Karpas-422 (cell line): ENCODE measurements at regions not wholly inside any gene's neighbourhood (a gene's known extent, or its start where the extent isn't known, plus 50 kb on each side); places are given as distances from the start of the nearest gene placed in this dataset.

Experiments used
- DNase-seq: peaks from one replicate; pipeline ENCODE4 v3.0.0-alpha.2; 2015
- H2AFZ ChIP-seq: fragments of 200-600 bp; sonication (generic); 2 replicates; pipeline ENCODE4 v1.6.1; 2014; ENCODE audit warnings: antibody characterized with exemption, low read length, mixed read lengths
- H3K27ac ChIP-seq: fragments of 200-600 bp; sonication (generic); 2 replicates; pipeline ENCODE4 v1.5.1; 2014; ENCODE audit warnings: mild to moderate bottlenecking, low read length, moderate library complexity
- H3K27me3 ChIP-seq: fragments of 200-600 bp; sonication (generic); 2 replicates; pipeline ENCODE4 v1.6.1; 2014; ENCODE audit warnings: low read length, mixed read lengths
- H3K36me3 ChIP-seq: fragments of 200-600 bp; sonication (generic); 2 replicates; pipeline ENCODE4 v1.6.1; 2014; ENCODE audit warnings: low read length, mixed read lengths; ENCODE audit not compliant: insufficient read depth
- H3K4me1 ChIP-seq: fragments of 200-600 bp; sonication (generic); 2 replicates; pipeline ENCODE4 v1.6.1; 2014; ENCODE audit warnings: mild to moderate bottlenecking, low read length, mixed read lengths
- H3K4me2 ChIP-seq: fragments of 200-600 bp; sonication (generic); 2 replicates; pipeline ENCODE4 v1.6.1; 2014; ENCODE audit warnings: low read length, low read depth, mild to moderate bottlenecking; ENCODE audit not compliant: poor library complexity, severe bottlenecking
- H3K4me3 ChIP-seq: fragments of 200-600 bp; sonication (generic); 2 replicates; pipeline ENCODE4 v1.5.1; 2014; ENCODE audit warnings: mild to moderate bottlenecking, antibody characterized with exemption, low read length, mixed read lengths
- H3K79me2 ChIP-seq: fragments of 200-600 bp; sonication (generic); 2 replicates; pipeline ENCODE4 v1.6.1; 2014; ENCODE audit warnings: mild to moderate bottlenecking, low read length, mixed read lengths
- H3K9ac ChIP-seq: fragments of 200-600 bp; sonication (generic); 2 replicates; pipeline ENCODE4 v1.6.0; 2014; ENCODE audit warnings: low read length
- H3K9me2 ChIP-seq: fragments of 200-600 bp; sonication (generic), shearing (Covaris generic); replicated peaks from 2 replicates; pipeline ENCODE4 v1.6.0; 2014; ENCODE audit warnings: mild to moderate bottlenecking, low read length, moderate library complexity; ENCODE audit not compliant: insufficient read depth
- H3K9me3 ChIP-seq: fragments of 300-700, 200-600 bp; sonication (generic); 2 replicates; pipeline ENCODE4 v1.6.1; 2014; ENCODE audit warnings: low read length, mixed read lengths
- H4K20me1 ChIP-seq: fragments of 200-600 bp; sonication (generic); 2 replicates; pipeline ENCODE4 v1.6.1; 2014; ENCODE audit warnings: mild to moderate bottlenecking, antibody characterized with exemption, low read length, low read depth; ENCODE audit not compliant: insufficient read depth

DNA sequence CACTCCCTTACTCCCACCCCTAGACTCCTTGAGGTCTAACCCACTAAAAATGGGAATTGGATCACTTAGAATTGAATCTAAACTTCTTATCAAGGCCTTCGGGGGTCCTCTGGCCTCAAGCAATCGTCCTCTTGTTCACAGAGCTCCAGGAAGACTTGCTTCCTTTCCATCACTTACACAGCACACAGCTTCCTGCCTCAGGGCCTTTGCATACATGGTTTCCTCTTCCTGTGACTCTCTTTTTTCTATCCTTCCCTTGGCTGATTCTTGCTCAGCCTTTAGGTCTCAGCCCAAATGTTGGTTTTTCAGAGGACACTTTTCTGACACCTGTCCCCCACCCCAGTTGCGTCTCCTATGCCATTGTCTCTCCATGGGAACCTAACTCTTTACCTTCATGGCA, 50.0 kb upstream of the ALDH1B1 start:
- Histone ChIP-seq H3K79me2 (no peaks in the 10 kb centered on the region), H3K36me3 (no peaks in the 10 kb centered on the region), H3K4me3 (no peak overlapping the region), H3K4me2 (no peak overlapping the region), H2AFZ (no peak overlapping the region), H3K9me2 (no peaks in the 10 kb centered on the region), H3K9me3 (no peaks in the 10 kb centered on the region), H3K4me1 (no peaks in the 10 kb centered on the region), H4K20me1 (no peaks in the 10 kb centered on the region), H3K27me3 (no peaks in the 10 kb centered on the region), H3K9ac (no peak overlapping the region), H3K27ac (no peak overlapping the region)
- DNase-seq: no peak

DNA sequence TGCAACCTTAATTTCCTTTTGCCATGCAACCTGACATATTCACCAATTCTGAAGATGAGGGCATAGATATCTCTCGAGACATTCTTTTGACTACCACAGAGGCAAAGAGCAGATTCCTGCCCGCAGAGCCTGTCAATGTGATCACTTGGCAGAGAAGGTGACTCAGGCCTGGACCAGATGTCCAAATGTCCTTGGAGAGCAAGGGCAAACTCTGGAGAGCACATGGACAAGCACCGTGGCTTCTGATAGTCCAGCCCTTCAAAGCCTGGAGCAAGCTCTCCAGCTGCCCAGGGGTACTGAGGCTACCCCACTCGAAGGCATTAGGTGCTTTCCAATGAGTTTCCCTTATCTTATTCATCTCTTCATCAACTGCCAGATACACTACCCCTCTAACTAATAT, 50.4 kb upstream of the ALDH1B1 start:
- Histone ChIP-seq H3K27me3 (no peaks in the 10 kb centered on the region), H3K9me2 (no peaks in the 10 kb centered on the region), H3K9ac (no peak overlapping the region), H3K9me3 (no peaks in the 10 kb centered on the region), H3K79me2 (no peaks in the 10 kb centered on the region), H3K36me3 (no peaks in the 10 kb centered on the region), H3K4me1 (no peaks in the 10 kb centered on the region), H2AFZ (no peak overlapping the region), H3K4me3 (no peak overlapping the region), H4K20me1 (no peaks in the 10 kb centered on the region), H3K4me2 (no peak overlapping the region), H3K27ac (no peak overlapping the region)
- DNase-seq: no peak

DNA sequence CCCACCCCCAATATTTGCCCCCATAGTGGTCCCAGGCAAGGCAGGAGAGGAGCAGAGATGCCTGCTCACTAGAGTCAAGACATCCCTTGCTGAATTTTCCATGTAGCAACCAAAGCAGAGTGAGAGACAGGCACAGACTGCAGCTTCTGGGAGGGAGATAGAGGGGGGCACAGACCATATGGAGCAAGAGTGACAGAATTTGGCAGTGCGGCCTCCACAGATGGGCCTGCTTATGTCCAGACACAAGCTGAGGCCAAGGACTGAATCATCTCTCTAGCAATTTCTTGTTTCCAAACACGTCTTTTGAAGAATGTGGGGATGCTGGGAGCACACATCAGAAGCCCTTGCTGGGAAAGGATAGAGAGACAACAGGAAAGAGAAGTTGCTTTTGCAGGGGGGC, 53.0 kb upstream of the ALDH1B1 start:
- H2AFZ ChIP-seq: no peak overlapping the region
- no peaks in the 10 kb centered on the region for H3K36me3 ChIP-seq
- no peaks in the 10 kb centered on the region for H3K9me2 ChIP-seq
- H3K9ac ChIP-seq: no peak overlapping the region
- no peak for DNase-seq
- H3K27ac ChIP-seq: no peak overlapping the region
- no peaks in the 10 kb centered on the region for H4K20me1 ChIP-seq
- no peak overlapping the region for H3K4me2 ChIP-seq
- no peaks in the 10 kb centered on the region for H3K9me3 ChIP-seq
- H3K4me3 ChIP-seq: no peak overlapping the region
- H3K79me2 ChIP-seq: no peaks in the 10 kb centered on the region
- no peaks in the 10 kb centered on the region for H3K27me3 ChIP-seq
- H3K4me1 ChIP-seq: no peaks in the 10 kb centered on the region

DNA sequence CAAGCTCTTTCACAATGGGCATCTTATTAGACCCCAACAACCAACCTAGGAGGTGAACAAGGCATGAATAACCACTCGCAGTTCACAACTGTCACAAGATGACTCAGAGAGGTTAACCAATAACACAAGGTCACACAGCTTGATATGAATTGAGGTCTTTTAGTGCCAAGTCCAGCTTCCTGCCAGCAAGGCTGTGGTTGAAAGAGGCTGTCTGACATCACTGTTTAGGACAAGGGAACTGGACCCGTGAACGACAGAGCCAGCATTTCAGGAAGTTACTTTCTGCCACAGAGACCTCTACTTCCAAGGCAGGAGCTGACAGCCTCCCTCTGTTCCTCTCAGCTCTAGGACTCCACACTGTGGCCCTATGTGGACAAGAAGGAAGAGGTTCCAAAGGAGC, 53.4 kb upstream of the ALDH1B1 start:
- no peaks in the 10 kb centered on the region for H4K20me1 ChIP-seq
- no peaks in the 10 kb centered on the region for H3K4me1 ChIP-seq
- H3K27me3 ChIP-seq: no peaks in the 10 kb centered on the region
- DNase-seq: no peak
- no peak overlapping the region for H3K9ac ChIP-seq
- H3K36me3 ChIP-seq: no peaks in the 10 kb centered on the region
- H3K4me3 ChIP-seq: no peak overlapping the region
- H3K4me2 ChIP-seq: no peak overlapping the region
- no peaks in the 10 kb centered on the region for H3K9me3 ChIP-seq
- H3K27ac ChIP-seq: no peak overlapping the region
- no peaks in the 10 kb centered on the region for H3K9me2 ChIP-seq
- no peak overlapping the region for H2AFZ ChIP-seq
- no peaks in the 10 kb centered on the region for H3K79me2 ChIP-seq

DNA sequence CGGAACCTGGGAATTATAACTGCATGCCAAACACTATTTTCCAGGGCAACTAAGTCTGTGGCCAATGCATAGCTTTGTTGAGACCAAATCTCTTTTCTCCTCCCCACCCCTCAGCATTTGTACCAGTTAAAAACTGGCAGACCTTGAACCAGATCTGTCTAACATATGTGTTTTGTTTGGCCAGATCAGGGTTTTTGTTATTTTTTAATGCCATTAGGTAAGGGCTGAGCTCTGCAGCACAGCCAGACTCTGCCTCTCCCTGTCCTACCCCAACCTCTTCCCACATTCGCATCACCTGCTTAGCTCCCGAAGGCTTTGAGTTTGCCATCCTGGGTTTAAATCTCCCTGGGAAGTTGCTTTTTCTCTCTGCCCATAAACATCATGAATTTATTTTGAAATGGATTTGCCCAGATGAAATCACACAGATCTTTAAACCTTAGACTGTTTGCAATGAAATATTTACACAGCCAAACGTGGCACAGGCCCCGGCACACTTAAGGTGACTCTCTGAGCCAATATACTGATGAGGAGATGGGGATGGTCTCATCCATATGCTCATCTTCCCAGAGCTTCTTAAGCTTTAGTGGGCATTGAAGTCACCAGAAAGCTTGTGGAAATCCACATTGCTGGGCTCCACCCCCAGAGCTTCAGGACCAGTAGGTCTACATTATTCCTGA, 54.0 kb upstream of the ALDH1B1 start:
- Histone ChIP-seq H3K36me3 (no peaks in the 10 kb centered on the region), H3K79me2 (no peaks in the 10 kb centered on the region), H3K4me2 (no peak overlapping the region), H3K27ac (no peak overlapping the region), H3K4me3 (no peak overlapping the region), H2AFZ (no peak overlapping the region), H3K9me2 (no peaks in the 10 kb centered on the region), H4K20me1 (no peaks in the 10 kb centered on the region), H3K4me1 (no peaks in the 10 kb centered on the region), H3K9ac (no peak overlapping the region), H3K9me3 (no peaks in the 10 kb centered on the region), H3K27me3 (no peaks in the 10 kb centered on the region)
- no peak for DNase-seq

DNA sequence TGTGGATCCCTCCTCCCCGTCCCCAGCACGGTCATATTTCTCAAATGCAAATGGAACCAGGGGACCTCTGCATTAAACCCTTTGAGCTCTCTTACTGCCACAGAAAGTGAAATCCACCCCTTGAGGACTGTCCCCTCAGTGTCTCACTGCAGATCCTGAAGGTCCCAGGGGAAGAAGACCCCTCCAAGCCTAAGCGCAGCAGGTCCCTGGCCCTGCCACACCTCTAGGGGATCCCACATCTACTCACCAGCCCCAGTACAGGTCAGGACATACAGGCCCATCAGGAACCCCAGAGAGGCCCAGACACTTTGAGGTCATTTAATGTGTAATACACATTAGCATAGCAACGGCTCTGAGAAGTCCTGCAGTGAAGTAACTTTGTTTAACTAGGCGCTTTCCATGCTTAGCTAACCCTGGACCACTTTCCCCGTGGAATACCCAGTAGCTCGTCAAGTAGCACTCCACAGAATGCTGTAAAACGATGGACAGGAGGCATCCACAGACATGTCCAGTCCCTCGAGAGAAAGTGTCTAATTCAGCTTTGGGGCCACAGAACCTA, 54.7 kb upstream of the ALDH1B1 start:
- no peak overlapping the region for H3K27ac ChIP-seq
- no peak overlapping the region for H3K4me2 ChIP-seq
- H3K4me3 ChIP-seq: no peak overlapping the region
- no peak overlapping the region for H3K9ac ChIP-seq
- H3K9me3 ChIP-seq: no peaks in the 10 kb centered on the region
- H4K20me1 ChIP-seq: no peaks in the 10 kb centered on the region
- H3K79me2 ChIP-seq: no peaks in the 10 kb centered on the region
- H3K9me2 ChIP-seq: no peaks in the 10 kb centered on the region
- no peak for DNase-seq
- no peaks in the 10 kb centered on the region for H3K36me3 ChIP-seq
- H3K27me3 ChIP-seq: no peaks in the 10 kb centered on the region
- no peaks in the 10 kb centered on the region for H3K4me1 ChIP-seq
- no peak overlapping the region for H2AFZ ChIP-seq

DNA sequence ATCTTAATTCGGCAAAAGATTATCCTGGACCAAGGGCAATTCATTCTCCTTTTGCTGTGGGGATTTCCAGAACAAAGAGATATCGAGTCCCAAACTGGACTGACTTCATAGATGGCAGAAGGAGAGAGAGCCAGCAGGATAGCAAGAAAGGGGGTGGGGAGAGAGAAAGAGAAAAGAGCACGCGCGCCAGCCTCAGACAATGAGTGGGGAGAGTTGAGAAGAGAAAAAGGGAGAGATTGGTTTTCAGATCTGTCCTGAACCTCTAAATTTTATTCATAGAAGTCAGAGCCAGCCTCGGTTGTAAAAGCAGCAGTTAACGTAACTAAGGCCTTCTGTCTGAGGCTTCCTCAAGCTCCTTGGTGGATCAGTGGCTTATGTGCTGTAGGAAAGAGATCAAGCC, 55.3 kb upstream of the ALDH1B1 start:
- H3K9me3 ChIP-seq: no peaks in the 10 kb centered on the region
- H3K4me3 ChIP-seq: no peak overlapping the region
- no peak overlapping the region for H3K27ac ChIP-seq
- no peaks in the 10 kb centered on the region for H3K27me3 ChIP-seq
- no peaks in the 10 kb centered on the region for H3K36me3 ChIP-seq
- no peak overlapping the region for H3K9ac ChIP-seq
- DNase-seq: no peak
- H3K4me2 ChIP-seq: no peak overlapping the region
- no peaks in the 10 kb centered on the region for H3K79me2 ChIP-seq
- no peaks in the 10 kb centered on the region for H3K9me2 ChIP-seq
- H4K20me1 ChIP-seq: no peaks in the 10 kb centered on the region
- H2AFZ ChIP-seq: no peak overlapping the region
- H3K4me1 ChIP-seq: no peaks in the 10 kb centered on the region

DNA sequence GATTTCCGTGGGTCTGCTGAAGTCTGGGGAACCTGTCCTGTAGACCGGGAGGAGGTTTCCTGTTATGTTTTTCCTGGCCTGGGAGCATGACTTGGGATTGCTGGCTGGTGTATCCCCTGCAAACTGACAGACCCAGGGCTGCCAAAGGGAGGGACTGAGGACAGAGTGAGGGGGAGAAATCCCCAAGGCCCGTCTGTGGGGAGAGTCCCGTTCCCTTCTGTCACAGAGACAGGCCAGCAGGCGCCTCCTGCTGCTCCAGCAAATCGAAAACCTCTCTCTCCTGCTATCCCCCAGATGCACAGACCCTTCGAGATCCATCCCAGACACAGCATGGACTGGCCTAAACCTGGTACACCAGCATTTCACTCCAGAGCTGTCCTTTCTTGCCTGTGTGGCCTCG, 56.2 kb upstream of the ALDH1B1 start:
- no peak overlapping the region for H3K4me2 ChIP-seq
- no peaks in the 10 kb centered on the region for H3K79me2 ChIP-seq
- H3K4me3 ChIP-seq: no peak overlapping the region
- H3K9me2 ChIP-seq: no peaks in the 10 kb centered on the region
- H3K27ac ChIP-seq: no peak overlapping the region
- no peak for DNase-seq
- H3K9ac ChIP-seq: no peak overlapping the region
- H3K27me3 ChIP-seq: no peaks in the 10 kb centered on the region
- no peaks in the 10 kb centered on the region for H3K4me1 ChIP-seq
- H4K20me1 ChIP-seq: no peaks in the 10 kb centered on the region
- H2AFZ ChIP-seq: no peak overlapping the region
- no peaks in the 10 kb centered on the region for H3K36me3 ChIP-seq
- H3K9me3 ChIP-seq: no peaks in the 10 kb centered on the region
